Skeletal muscle tissue (tissue), 3 donors: ENCODE measurements at regions not wholly inside any gene's neighbourhood (a gene's known extent, or its start where the extent isn't known, plus 50 kb on each side); places are given as distances from the start of the nearest gene placed in this dataset.
"Not testable (repeated sequence)": the region's sequence is repeated elsewhere in the genome, so short reads cannot be mapped to it uniquely, and the experiment has no call there.

Experiments used
- H3K27ac ChIP-seq: one replicate; pipeline ENCODE4 v1.7.0; 2013; ENCODE audit warnings: mild to moderate bottlenecking, low read depth, low read length, inconsistent platforms
- H3K27me3 ChIP-seq, 3 donors: one replicate each; pipeline ENCODE4 v1.7.0; 2013; ENCODE audit warnings: low read length in 3 of 3; ENCODE audit not compliant: control insufficient read depth in 3 of 3, insufficient read depth in 3 of 3
- H3K36me3 ChIP-seq, 3 donors: one replicate each; pipeline ENCODE4 v1.7.0; 2013; ENCODE audit warnings: low read length in 3 of 3; ENCODE audit not compliant: control insufficient read depth in 3 of 3, insufficient read depth in 3 of 3
- H3K4me1 ChIP-seq, 3 donors: one replicate each; pipeline ENCODE4 v1.7.0; 2013; ENCODE audit warnings: low read length in 3 of 3, mild to moderate bottlenecking in 3 of 3; ENCODE audit not compliant: control insufficient read depth in 3 of 3, insufficient read depth in 3 of 3
- H3K4me3 ChIP-seq, 3 donors: one replicate each; pipeline ENCODE4 v1.7.0; 2013; ENCODE audit warnings: low read length in 3 of 3
- H3K9ac ChIP-seq, 3 donors: one replicate each; pipeline ENCODE4 v1.7.0; 2013; ENCODE audit warnings: low read length in 3 of 3, mild to moderate bottlenecking in 3 of 3, moderate library complexity in 2 of 3, low read depth in 1 of 3
- H3K9me3 ChIP-seq, 3 donors: one replicate each; pipeline ENCODE4 v1.7.0; 2013; ENCODE audit warnings: low read length in 3 of 3; ENCODE audit not compliant: control insufficient read depth in 3 of 3
- donor health status: Osteomylitis.

DNA sequence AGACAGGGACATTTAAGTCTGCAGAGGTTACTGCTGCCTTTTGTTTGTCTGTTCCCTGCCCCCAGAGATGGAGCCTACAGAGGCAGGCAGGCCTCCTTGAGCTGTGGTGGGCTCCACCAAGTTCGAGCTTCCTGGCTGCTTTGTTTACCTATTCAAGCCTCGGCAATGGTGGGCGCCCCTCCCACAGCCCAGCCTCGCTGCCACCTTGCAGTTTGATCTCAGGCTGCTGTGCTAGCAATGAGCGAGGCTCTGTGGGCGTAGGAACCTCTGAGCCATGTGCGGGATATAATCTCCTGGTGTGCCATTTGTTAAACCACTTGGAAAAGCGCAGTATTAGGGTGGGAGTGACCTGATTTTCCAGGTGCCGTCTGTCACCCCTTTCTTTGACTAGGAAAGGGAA, 942.8 kb upstream of the CELF2 start:
- not testable (repeated sequence) for H3K27ac ChIP-seq

DNA sequence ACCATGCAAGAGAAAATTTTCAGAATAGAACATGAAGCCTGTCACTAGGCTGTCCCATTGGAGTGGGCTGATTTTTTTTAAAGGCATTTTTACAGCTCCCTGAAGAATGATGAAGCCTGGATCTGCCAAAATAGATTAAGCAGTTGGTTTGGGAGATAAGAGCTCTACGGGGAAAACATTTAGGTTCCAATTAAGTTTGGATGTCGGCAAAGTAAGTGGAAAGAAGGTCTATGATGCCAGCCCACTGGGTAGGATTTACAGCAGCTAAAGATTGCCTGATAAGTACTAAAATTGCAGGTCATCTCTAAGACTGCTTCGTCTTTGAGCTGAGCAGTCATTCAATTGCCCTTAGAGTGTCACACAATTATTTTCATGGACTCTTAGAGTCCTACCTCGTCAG, 939.2 kb upstream of the CELF2 start:
- no peak overlapping the region for H3K4me3 ChIP-seq
- H3K27me3 ChIP-seq: no peaks in the 10 kb centered on the region
- H3K4me1 ChIP-seq: no peaks in the 10 kb centered on the region
- no peaks in the 10 kb centered on the region for H3K9me3 ChIP-seq
- no peak overlapping the region for H3K27ac ChIP-seq
- H3K9ac ChIP-seq: no peak overlapping the region
- no peaks in the 10 kb centered on the region for H3K36me3 ChIP-seq

More for the DNA sequence above, 942.8 kb upstream of the CELF2 start:
- not testable (repeated sequence) for H3K9me3 ChIP-seq, H3K27me3 ChIP-seq, H3K4me1 ChIP-seq, H3K36me3 ChIP-seq, H3K9ac ChIP-seq, H3K4me3 ChIP-seq

DNA sequence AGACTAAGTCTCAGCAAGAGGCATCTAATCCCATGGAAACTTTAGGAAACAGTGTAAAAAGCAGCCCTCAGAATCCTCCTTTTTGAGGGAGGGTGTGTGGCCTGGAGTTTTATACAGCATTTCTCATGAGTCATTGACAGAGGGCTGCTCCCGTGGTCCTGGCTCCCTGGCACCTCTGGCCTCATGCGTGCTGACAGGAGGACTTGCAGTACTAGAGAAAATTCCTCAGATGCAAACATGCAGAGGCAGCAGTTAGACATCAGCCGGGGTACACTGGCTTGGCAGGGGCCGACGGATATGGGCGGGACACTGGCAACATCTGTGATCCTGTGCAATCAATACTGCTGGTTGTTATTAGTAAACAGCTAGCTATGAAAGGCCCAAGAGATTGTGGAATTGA, 925.1 kb upstream of the CELF2 start:
- Histone ChIP-seq H3K36me3 (no peaks in the 10 kb centered on the region), H3K27me3 (no peaks in the 10 kb centered on the region), H3K27ac (no peak overlapping the region), H3K9me3 (no peaks in the 10 kb centered on the region), H3K4me1 (no peaks in the 10 kb centered on the region), H3K9ac (no peak overlapping the region), H3K4me3 (no peak overlapping the region)

DNA sequence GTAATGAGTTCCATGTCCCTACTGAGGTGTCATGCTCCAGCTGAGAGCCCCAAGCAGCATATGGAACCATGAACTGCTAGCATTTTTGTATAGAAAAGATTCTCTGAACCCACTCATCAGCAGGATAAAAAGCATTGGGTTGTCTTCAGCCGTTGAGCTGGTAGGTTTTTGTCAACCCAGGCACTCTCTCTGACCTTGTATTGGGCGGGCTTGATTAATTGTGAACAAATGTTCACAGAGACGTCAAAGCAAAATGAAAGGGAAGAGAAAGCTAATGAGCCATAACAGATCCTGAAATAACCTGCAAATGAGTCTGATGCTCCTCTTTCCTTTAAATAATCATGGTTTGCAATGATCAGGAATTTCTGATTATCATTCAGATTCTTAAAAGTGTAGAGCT, 924.7 kb upstream of the CELF2 start:
- Histone ChIP-seq H3K27me3 (no peaks in the 10 kb centered on the region), H3K9ac (no peak overlapping the region), H3K4me3 (no peak overlapping the region)

GRCh38 chr10:10094691-10095090, 923.0 kb upstream of the CELF2 start:
- Histone ChIP-seq H3K4me1 (no peaks in the 10 kb centered on the region), H3K4me3 (no peak overlapping the region), H3K27me3 (no peaks in the 10 kb centered on the region), H3K27ac (no peak overlapping the region), H3K9ac (no peak overlapping the region), H3K9me3 (no peaks in the 10 kb centered on the region), H3K36me3 (no peaks in the 10 kb centered on the region)

More for the DNA sequence above, 924.7 kb upstream of the CELF2 start:
- H3K36me3 ChIP-seq: no peaks in the 10 kb centered on the region
- H3K9me3 ChIP-seq: no peaks in the 10 kb centered on the region
- no peaks in the 10 kb centered on the region for H3K4me1 ChIP-seq
- no peak overlapping the region for H3K27ac ChIP-seq

DNA sequence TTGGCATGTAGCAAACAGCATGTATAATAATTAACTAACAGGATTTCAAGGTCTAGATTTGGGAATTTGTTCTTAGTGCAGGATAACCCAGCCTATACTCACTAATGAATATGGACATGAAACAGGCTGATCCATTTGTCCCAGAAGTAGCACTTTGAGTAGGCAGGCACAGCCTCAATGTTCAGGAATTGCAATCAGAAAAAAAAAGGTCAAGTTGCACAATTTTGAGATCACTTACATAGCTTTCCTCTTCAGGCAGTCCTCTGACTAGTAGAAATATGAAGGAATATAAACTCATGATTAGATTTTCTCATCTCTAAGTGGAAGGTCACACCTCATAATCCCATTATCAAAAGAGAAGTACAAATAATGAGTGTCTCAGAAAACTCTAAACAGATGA, 921.4 kb upstream of the CELF2 start:
- H3K9me3 ChIP-seq: no peaks in the 10 kb centered on the region
- no peak overlapping the region for H3K9ac ChIP-seq
- no peak overlapping the region for H3K4me3 ChIP-seq
- no peaks in the 10 kb centered on the region for H3K27me3 ChIP-seq
- H3K4me1 ChIP-seq: no peaks in the 10 kb centered on the region
- H3K27ac ChIP-seq: no peak overlapping the region
- no peaks in the 10 kb centered on the region for H3K36me3 ChIP-seq

- H3K27ac ChIP-seq: no peak overlapping the region
- no peaks in the 10 kb centered on the region for H3K4me1 ChIP-seq
- H3K9me3 ChIP-seq: no peaks in the 10 kb centered on the region
- H3K36me3 ChIP-seq: no peaks in the 10 kb centered on the region
- H3K9ac ChIP-seq: no peak overlapping the region
- no peaks in the 10 kb centered on the region for H3K27me3 ChIP-seq
- no peak overlapping the region for H3K4me3 ChIP-seq
Observed at GRCh38 chr10:10096898-10097297, 920.8 kb upstream of the CELF2 start.

GRCh38 chr10:10101106-10101505, 916.6 kb upstream of the CELF2 start:
- Histone ChIP-seq H3K27ac (no peak overlapping the region), H3K4me1 (no peaks in the 10 kb centered on the region), H3K36me3 (no peaks in the 10 kb centered on the region), H3K27me3 (no peaks in the 10 kb centered on the region), H3K9me3 (no peaks in the 10 kb centered on the region), H3K9ac (no peak overlapping the region), H3K4me3 (no peak overlapping the region)

DNA sequence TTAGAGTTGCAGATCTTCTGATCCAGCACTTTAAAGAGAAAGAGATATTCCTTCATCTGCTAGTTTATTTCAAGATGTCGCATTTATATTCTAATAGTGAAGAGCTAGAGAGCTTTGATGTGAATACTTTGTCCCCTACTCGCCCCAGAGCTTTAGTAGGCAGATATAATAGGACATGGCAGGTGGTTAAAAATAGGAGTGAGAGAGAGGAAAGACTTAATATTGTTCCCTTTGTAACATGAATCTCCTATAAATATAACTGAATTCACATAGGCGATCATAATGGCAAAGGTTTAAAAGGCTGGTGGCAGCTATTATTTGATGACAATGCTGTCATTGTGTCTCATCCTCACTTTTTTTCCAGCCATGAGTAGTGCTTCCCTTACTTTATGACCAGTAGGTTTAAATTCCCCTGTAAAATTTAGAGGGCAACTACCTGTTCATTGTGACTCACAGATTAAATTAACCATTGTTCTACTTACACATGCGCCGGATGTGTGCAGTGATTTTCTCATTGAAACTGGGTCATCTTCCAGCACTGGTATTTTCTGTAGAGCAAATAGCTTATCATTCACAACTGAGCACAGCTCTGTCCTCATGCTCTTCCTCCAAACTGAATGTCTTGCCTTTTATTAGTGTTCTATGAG, 906.7 kb upstream of the CELF2 start:
- H3K36me3 ChIP-seq: no peaks in the 10 kb centered on the region
- H3K9me3 ChIP-seq: no peaks in the 10 kb centered on the region
- H3K4me3 ChIP-seq: no peak overlapping the region
- H3K27ac ChIP-seq: no peak overlapping the region
- no peaks in the 10 kb centered on the region for H3K27me3 ChIP-seq
- no peaks in the 10 kb centered on the region for H3K4me1 ChIP-seq
- no peak overlapping the region for H3K9ac ChIP-seq

- Histone ChIP-seq H3K9ac (no peak overlapping the region), H3K27ac (no peak overlapping the region), H3K27me3 (no peaks in the 10 kb centered on the region), H3K36me3 (no peaks in the 10 kb centered on the region), H3K4me3 (no peak overlapping the region), H3K4me1 (no peaks in the 10 kb centered on the region), H3K9me3 (no peaks in the 10 kb centered on the region)
Observed at GRCh38 chr10:10118131-10118530, 899.5 kb upstream of the CELF2 start.

GRCh38 chr10:10120671-10121070, 897.0 kb upstream of the CELF2 start:
- no peaks in the 10 kb centered on the region for H3K9me3 ChIP-seq
- no peak overlapping the region for H3K9ac ChIP-seq
- no peaks in the 10 kb centered on the region for H3K27me3 ChIP-seq
- H3K36me3 ChIP-seq: no peaks in the 10 kb centered on the region
- H3K4me3 ChIP-seq: no peak overlapping the region
- no peak overlapping the region for H3K27ac ChIP-seq
- H3K4me1 ChIP-seq: no peaks in the 10 kb centered on the region
